WTC11 (cell line): ENCODE measurements at regions not wholly inside any gene's neighbourhood (a gene's known extent, or its start where the extent isn't known, plus 50 kb on each side); places are given as distances from the start of the nearest gene placed in this dataset.

ENCODE experiments used
- CTCF ChIP-seq: fragments of 200-600 bp; IDR thresholded peaks from 2 replicates; pipeline ENCODE4 v1.8.0; 2022; ENCODE audit warnings: antibody characterized with exemption
- TF ChIP-seq, protein P1 (sequence below): sonication (generic); formaldehyde crosslinking; IDR thresholded peaks from 2 replicates; pipeline ENCODE4 v1.8.1; 2023; ENCODE audit warnings: mild to moderate bottlenecking, missing genetic modification reagents

GRCh38 chr3:107308716-107309115 is 68.5 kb upstream of the CCDC54 start:
- no peak for TF ChIP-seq CTCF
- TF ChIP-seq, protein P1, sequence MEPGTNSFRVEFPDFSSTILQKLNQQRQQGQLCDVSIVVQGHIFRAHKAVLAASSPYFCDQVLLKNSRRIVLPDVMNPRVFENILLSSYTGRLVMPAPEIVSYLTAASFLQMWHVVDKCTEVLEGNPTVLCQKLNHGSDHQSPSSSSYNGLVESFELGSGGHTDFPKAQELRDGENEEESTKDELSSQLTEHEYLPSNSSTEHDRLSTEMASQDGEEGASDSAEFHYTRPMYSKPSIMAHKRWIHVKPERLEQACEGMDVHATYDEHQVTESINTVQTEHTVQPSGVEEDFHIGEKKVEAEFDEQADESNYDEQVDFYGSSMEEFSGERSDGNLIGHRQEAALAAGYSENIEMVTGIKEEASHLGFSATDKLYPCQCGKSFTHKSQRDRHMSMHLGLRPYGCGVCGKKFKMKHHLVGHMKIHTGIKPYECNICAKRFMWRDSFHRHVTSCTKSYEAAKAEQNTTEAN (CRISPR knock-in tag) = no peak
